Pancreas (tissue), 10 donors: ENCODE measurements at regions not wholly inside any gene's neighbourhood (a gene's known extent, or its start where the extent isn't known, plus 50 kb on each side); places are given as distances from the start of the nearest gene placed in this dataset.

Experiments
- ATAC-seq, 4 donors: fragments of 200-7000 bp; cut with Tn5 transposase; one replicate each; pipeline versions ENCODE4 v1.8.0 to v1.9.1; 2020; ENCODE audit warnings: mild to moderate bottlenecking in 4 of 4, moderate library complexity in 4 of 4
- DNase-seq, 6 donors: peaks; one replicate each; pipeline ENCODE4 v3.0.0-alpha.2; 2020
- FAIRE-seq: peaks from 2 replicates; lab custom pipeline; 2012; peaks lifted over from hg19 to GRCh38; lab: Jason Lieb, UNC
- H3K27ac ChIP-seq, 4 donors: fragments of 200-600 bp; sonication (generic); 1 replicate in 3 of 4; 2 replicates in 1 of 4; pipeline versions ENCODE4 v1.5.0 to v1.8.0; 2020
- H3K27me3 ChIP-seq, 4 donors: fragments of 200-600 bp; one replicate each; pipeline ENCODE4 v1.8.0; 2021
- H3K36me3 ChIP-seq, 3 donors: fragments of 200-600 bp; sonication (generic) in 1 of 3; one replicate each; pipeline versions ENCODE4 v1.5.0 to v1.8.0; 2020 to 2021
- H3K4me1 ChIP-seq, 3 donors: fragments of 200-600 bp; one replicate each; pipeline ENCODE4 v1.8.0; 2021
- H3K4me3 ChIP-seq, 4 donors: fragments of 200-600 bp; sonication (generic) in 2 of 4; one replicate each; pipeline versions ENCODE4 v1.5.0 to v1.8.0; 2020 to 2021
- H3K9me3 ChIP-seq, 4 donors: fragments of 200-600 bp; one replicate each; pipeline ENCODE4 v1.8.0; 2021
- WGBS, 2 donors: extraction: QIAGEN DNeasy Blood & Tissue Kit; methylation state at CpG; one replicate each; pipeline ENCODE4 v1.1.7; 2013; 5-methylcytosine and 5-hydroxymethylcytosine counted together
- intact Hi-C, 3 donors: fragments of 100-400 bp; cut with DNase I; formaldehyde crosslinking; loops; one replicate each; pipeline versions ENCODE4 v1.11.1 to v1.14.2; 2022
- TF ChIP-seq, protein P1 (sequence below), 4 donors: fragments of 200-600 bp; sonication (generic) in 3 of 4; IDR thresholded peaks; one replicate each; pipeline versions ENCODE4 v1.5.0 to v1.8.0; 2021; ENCODE audit warnings: antibody characterized with exemption in 4 of 4
- donor health status: healthy with polysubstance abuse.
- donor health status: DM: no; HTN: no; CAD: no; lungs with moderate emphysema.
- donor health status: DM: no; HTN: no; CAD: no.
- donor health status: control.
- donor health status: control.
- donor health status: Bipolar disorder and iron deficiency.
- donor health status: DM: yes; HTN: yes; CAD: no.
- donor health status: DM: no; HTN: no; CAD: no.
- donor health status: DM: no; HTN: no; CAD: no.
- donor health status: DM: yes; HTN: yes; CAD: no.

DNA sequence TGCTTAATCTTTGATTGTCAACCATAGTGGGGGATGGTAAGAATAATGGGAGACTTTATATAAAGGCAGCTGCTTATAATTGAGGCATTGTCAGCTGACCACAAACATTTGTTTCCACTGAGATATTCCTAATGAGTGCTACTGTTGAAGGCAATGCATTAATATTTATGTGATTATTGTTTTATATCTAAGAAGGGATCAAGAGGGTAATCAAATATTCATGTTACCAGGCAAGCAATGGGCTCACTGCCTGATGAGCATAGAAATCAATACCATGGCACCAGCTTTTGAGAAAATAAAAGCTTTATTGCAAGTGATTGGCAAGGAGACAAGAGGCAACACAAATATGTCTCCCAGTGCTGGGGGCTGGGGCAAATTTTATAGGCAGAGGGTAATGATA lies 706.7 kb upstream of the ADAMTS5 start:
- DNase-seq, result no peak
- ATAC-seq, result no peak
- intact Hi-C loops, result no loop called here
- peaks cover 0 to 5% (median 0%) of the 10 kb centered on the region in 4 donors for H3K27me3 ChIP-seq
- FAIRE-seq, result no peak
- H3K36me3 ChIP-seq, result no peaks in the 10 kb centered on the region
- no peak overlapping the region for H3K4me3 ChIP-seq
- no peaks in the 10 kb centered on the region for H3K4me1 ChIP-seq
- H3K9me3 ChIP-seq, result no peaks in the 10 kb centered on the region
- TF ChIP-seq, protein P1, sequence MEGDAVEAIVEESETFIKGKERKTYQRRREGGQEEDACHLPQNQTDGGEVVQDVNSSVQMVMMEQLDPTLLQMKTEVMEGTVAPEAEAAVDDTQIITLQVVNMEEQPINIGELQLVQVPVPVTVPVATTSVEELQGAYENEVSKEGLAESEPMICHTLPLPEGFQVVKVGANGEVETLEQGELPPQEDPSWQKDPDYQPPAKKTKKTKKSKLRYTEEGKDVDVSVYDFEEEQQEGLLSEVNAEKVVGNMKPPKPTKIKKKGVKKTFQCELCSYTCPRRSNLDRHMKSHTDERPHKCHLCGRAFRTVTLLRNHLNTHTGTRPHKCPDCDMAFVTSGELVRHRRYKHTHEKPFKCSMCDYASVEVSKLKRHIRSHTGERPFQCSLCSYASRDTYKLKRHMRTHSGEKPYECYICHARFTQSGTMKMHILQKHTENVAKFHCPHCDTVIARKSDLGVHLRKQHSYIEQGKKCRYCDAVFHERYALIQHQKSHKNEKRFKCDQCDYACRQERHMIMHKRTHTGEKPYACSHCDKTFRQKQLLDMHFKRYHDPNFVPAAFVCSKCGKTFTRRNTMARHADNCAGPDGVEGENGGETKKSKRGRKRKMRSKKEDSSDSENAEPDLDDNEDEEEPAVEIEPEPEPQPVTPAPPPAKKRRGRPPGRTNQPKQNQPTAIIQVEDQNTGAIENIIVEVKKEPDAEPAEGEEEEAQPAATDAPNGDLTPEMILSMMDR (IDR thresholded peaks at IDR 0.05), result no peak
- no peak overlapping the region for H3K27ac ChIP-seq

DNA sequence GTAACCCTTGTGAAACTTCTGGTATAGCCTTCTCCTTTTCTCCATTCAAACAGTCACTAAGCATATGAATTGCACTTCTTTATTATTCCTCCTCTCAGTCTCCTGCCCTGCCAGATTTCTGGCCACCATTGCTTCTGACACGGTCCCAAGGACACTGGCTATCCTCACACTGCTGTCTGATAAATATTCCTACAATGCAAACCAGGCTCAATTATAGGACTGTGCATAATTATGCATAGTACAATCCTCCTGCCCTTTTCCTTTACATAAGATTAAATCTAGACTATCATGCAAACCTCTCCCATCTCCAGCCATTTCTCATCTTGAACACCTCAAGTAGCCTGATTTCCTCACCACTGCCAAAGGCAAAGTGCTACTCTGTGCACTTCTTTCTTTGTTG lies 704.3 kb upstream of the ADAMTS5 start:
- H3K4me3 ChIP-seq, result no peak overlapping the region
- H3K27ac ChIP-seq, result no peak overlapping the region
- intact Hi-C loops, result no loop called here
- ATAC-seq (no peak), DNase-seq (no peak), FAIRE-seq (no peak)
- H3K4me1 ChIP-seq, result no peaks in the 10 kb centered on the region
- TF ChIP-seq, protein P1 (IDR thresholded peaks at IDR 0.05), result no peak
- no peaks in the 10 kb centered on the region for H3K27me3 ChIP-seq
- H3K9me3 ChIP-seq, result no peaks in the 10 kb centered on the region
- 20 to 27% methylated on average over 1 of the region's 1 CpG for WGBS, 2 donors
- no peaks in the 10 kb centered on the region for H3K36me3 ChIP-seq

DNA sequence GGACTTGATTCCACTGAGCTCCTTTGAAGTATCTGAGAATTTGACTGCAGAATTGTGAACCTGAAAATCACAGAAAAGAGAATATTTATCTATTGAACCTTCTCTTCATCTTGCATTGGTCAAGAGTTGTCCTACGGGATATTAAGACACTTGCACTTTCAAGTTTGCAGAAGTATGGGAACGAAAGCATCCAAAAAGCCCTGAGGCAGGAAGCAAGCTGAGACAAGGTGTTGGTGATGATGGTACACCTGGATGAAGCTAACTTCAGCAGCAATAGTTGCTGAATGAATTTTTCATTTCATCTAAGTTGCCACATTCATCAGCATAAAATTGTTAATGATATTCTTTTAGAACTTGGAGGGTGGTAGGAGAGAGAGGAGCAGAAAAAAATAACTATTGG lies 686.6 kb upstream of the ADAMTS5 start:
- no peak for FAIRE-seq
- 72 to 88% methylated on average over 2 of the region's 2 CpGs for WGBS, 2 donors
- Histone ChIP-seq H3K27me3 (no peaks in the 10 kb centered on the region), H3K36me3 (no peaks in the 10 kb centered on the region), H3K4me3 (no peak overlapping the region), H3K4me1 (no peaks in the 10 kb centered on the region), H3K9me3 (no peaks in the 10 kb centered on the region), H3K27ac (no peak overlapping the region)
- ATAC-seq, result no peak
- intact Hi-C loops, result no loop called here
- DNase-seq, result no peak
- TF ChIP-seq, protein P1 (IDR thresholded peaks at IDR 0.05), result no peak

DNA sequence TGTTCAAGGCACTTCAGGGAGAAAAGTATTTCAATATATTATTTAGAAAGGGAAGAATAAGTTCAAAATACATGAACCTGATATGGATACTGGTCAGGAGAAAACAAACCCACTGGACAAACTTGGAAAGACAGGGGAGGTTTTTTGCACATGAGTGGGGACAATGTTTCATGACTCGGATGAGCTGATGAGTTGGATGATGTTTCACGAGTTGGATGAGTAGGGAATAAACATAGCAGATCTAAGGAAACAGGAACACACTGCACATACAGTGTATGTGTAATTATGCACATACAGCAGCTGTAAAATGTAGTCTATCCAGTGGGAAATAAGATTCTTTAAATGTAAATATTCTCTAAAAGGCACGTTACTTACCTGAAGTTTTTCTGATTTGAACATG lies 682.9 kb upstream of the ADAMTS5 start:
- intact Hi-C loops, result no loop called here
- Histone ChIP-seq H3K27ac (no peak overlapping the region), H3K27me3 (no peaks in the 10 kb centered on the region), H3K9me3 (no peaks in the 10 kb centered on the region), H3K4me3 (no peak overlapping the region), H3K36me3 (no peaks in the 10 kb centered on the region), H3K4me1 (no peaks in the 10 kb centered on the region)
- DNase-seq (no peak), ATAC-seq (no peak), FAIRE-seq (no peak)
- TF ChIP-seq, protein P1 (IDR thresholded peaks at IDR 0.05), result no peak
- 64 to 81% methylated on average over 3 of the region's 3 CpGs for WGBS, 2 donors

DNA sequence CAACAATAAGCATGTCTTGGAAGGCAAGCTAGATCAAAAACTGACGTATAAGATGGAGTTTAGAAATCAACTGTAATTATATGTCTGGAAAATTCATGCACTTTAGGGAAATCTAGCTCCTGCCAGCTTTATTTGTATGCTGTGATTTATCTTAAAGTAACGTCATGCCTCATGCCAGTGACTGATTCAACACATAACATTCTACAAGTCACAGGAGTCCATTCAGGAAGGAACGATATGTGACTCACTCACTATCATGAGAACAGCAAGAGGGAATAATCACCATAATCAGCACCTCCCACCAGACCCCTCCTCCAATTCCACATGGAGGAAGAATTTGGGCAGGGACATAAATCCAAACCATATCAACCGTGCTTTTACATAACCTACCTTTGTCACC lies 682.4 kb upstream of the ADAMTS5 start:
- no peak for FAIRE-seq
- WGBS, 2 donors, result 48 to 49% methylated on average over 4 of the region's 4 CpGs

More for the DNA sequence above, 682.4 kb upstream of the ADAMTS5 start:
- no peaks in the 10 kb centered on the region for H3K4me1 ChIP-seq
- no peaks in the 10 kb centered on the region for H3K9me3 ChIP-seq
- ATAC-seq, result no peak
- intact Hi-C loops, result no loop called here
- H3K4me3 ChIP-seq, result no peak overlapping the region
- no peaks in the 10 kb centered on the region for H3K27me3 ChIP-seq
- H3K36me3 ChIP-seq, result no peaks in the 10 kb centered on the region
- no peak for DNase-seq
- no peak overlapping the region for H3K27ac ChIP-seq
- TF ChIP-seq, protein P1 (IDR thresholded peaks at IDR 0.05), result no peak
